Lung (tissue), 11 donors: ENCODE measurements at regions not wholly inside any gene's neighbourhood (a gene's known extent, or its start where the extent isn't known, plus 50 kb on each side); places are given as distances from the start of the nearest gene placed in this dataset.

Experiments
- ATAC-seq: fragments of 200-7000 bp; cut with Tn5 transposase; one replicate; pipeline ENCODE4 v1.9.1; 2020; ENCODE audit warnings: moderate number of reproducible peaks; ENCODE audit not compliant: insufficient read depth, low FRiP score
- DNase-seq, 3 donors: peaks; one replicate each; pipeline ENCODE4 v3.0.0-alpha.2; 2013 to 2017
- H3K27ac ChIP-seq, 2 donors: one replicate each; pipeline ENCODE4 v1.5.1; 2013; ENCODE audit warnings: mild to moderate bottlenecking in 2 of 2, moderate library complexity in 2 of 2, control low read depth in 1 of 2, inconsistent platforms in 1 of 2, low read depth in 1 of 2, low read length in 1 of 2
- H3K27me3 ChIP-seq, 3 donors: one replicate each; pipeline ENCODE4 v1.5.1; 2013; ENCODE audit warnings: low read length in 2 of 3; ENCODE audit not compliant: control insufficient read depth in 3 of 3, insufficient read depth in 3 of 3
- H3K36me3 ChIP-seq, 4 donors: one replicate each; pipeline ENCODE4 v1.5.1; 2013; ENCODE audit warnings: low read length in 4 of 4, mild to moderate bottlenecking in 1 of 4, moderate library complexity in 1 of 4; ENCODE audit not compliant: control insufficient read depth in 4 of 4, insufficient read depth in 4 of 4
- H3K4me1 ChIP-seq, 5 donors: one replicate each; pipeline ENCODE4 v1.5.1; 2013; ENCODE audit warnings: low read length in 5 of 5, mild to moderate bottlenecking in 2 of 5, moderate library complexity in 1 of 5; ENCODE audit not compliant: control insufficient read depth in 5 of 5, insufficient read depth in 5 of 5
- H3K4me3 ChIP-seq: one replicate; pipeline ENCODE4 v1.5.1; 2013; ENCODE audit warnings: mild to moderate bottlenecking, control low read depth, moderate library complexity
- H3K9ac ChIP-seq, 2 donors: one replicate each; pipeline ENCODE4 v1.5.1; 2013; ENCODE audit warnings: low read length in 2 of 2, control low read depth in 1 of 2; ENCODE audit not compliant: insufficient read depth in 1 of 2
- H3K9me3 ChIP-seq, 4 donors: one replicate each; pipeline ENCODE4 v1.5.1; 2013; ENCODE audit warnings: low read length in 3 of 4, mild to moderate bottlenecking in 1 of 4, moderate library complexity in 1 of 4; ENCODE audit not compliant: control insufficient read depth in 4 of 4, insufficient read depth in 3 of 4
- CTCF ChIP-seq: IDR thresholded peaks from 2 replicates; pipeline ENCODE4 v1.5.1; 2012; ENCODE audit warnings: mild to moderate bottlenecking; ENCODE audit errors: control extremely low read depth, extremely low read depth
- WGBS, 2 donors: extraction: QIAGEN DNeasy Blood & Tissue Kit; methylation state at CpG; one replicate each; pipeline ENCODE4 v1.1.7; 2013; 5-methylcytosine and 5-hydroxymethylcytosine counted together
- donor health status: control.
- donor health status: control.
- donor health status: Bipolar disorder and iron deficiency.
- donor health status: healthy.
- donor health status: DM: yes; HTN: yes; CAD: no.

- no peak for DNase-seq
- WGBS, 2 donors: 83 to 87% methylated on average over 2 of the region's 2 CpGs
- no peak overlapping the region for H3K27ac ChIP-seq
- H3K4me1 ChIP-seq: peaks cover 0 to 54% (median 22%) of the 10 kb centered on the region in 5 donors
- TF ChIP-seq CTCF: no peak
- no peak overlapping the region for H3K4me3 ChIP-seq
- no peaks in the 10 kb centered on the region for H3K9me3 ChIP-seq
- H3K36me3 ChIP-seq: no peaks in the 10 kb centered on the region
- no peak for ATAC-seq
- no peak overlapping the region for H3K9ac ChIP-seq
- no peaks in the 10 kb centered on the region for H3K27me3 ChIP-seq
Measured at GRCh38 chr15:73803806-73804205, 50.7 kb upstream of the INSYN1 start.

DNA sequence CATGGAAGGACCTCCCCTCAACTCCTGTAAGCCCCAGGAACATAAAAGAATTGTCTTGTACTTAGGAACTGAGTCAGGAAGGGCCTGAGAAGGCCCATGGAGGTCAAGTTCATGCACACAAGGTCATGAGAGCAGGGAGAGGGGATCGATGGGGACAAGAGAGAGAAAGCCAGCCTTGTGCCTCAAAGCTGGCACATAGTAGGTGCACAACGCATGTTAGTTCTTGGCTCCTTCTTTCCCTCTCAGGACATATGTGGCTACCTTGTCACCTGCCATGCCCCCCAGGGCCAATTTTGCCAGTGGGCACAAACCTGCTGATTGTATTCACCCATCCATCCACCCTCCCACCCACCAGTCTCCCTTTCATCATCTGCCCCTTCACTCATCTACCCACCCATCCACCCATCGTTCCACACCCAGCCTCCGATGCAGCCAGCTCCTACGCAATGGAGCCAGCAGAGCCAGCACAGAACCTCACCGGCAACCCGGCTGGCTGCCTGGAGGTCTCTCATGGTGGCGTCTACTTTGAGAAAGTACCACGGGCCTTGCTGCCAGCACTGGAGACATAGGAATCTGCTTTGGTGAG lies 52.4 kb upstream of the INSYN1 start:
- no peak overlapping the region for H3K9ac ChIP-seq
- H3K4me3 ChIP-seq: no peak overlapping the region
- DNase-seq (no peak), ATAC-seq (no peak)
- 89 to 93% methylated on average over 9 of the region's 9 CpGs for WGBS, 2 donors
- TF ChIP-seq CTCF: no peak
- no peaks in the 10 kb centered on the region for H3K9me3 ChIP-seq
- H3K27ac ChIP-seq: no peak overlapping the region
- no peaks in the 10 kb centered on the region for H3K36me3 ChIP-seq
- H3K4me1 ChIP-seq: peaks cover 0 to 39% (median 22%) of the 10 kb centered on the region in 5 donors
- no peaks in the 10 kb centered on the region for H3K27me3 ChIP-seq

- no peaks in the 10 kb centered on the region for H3K9me3 ChIP-seq
- no peak overlapping the region for H3K27ac ChIP-seq
- TF ChIP-seq CTCF: no peak
- H3K4me1 ChIP-seq: peaks cover 0 to 26% (median 9%) of the 10 kb centered on the region in 5 donors
- WGBS, 2 donors: 84 to 90% methylated on average over 12 of the region's 12 CpGs
- no peak overlapping the region for H3K4me3 ChIP-seq
- H3K27me3 ChIP-seq: no peaks in the 10 kb centered on the region
- no peak for DNase-seq
- no peak overlapping the region for H3K9ac ChIP-seq
- ATAC-seq: no peak
- H3K36me3 ChIP-seq: no peaks in the 10 kb centered on the region
Measured at GRCh38 chr15:73806698-73807483, 53.7 kb upstream of the INSYN1 start.
